Left ventricle myocardium inferior (tissue), 1 donor: ENCODE measurements at regions not wholly inside any gene's neighbourhood (a gene's known extent, or its start where the extent isn't known, plus 50 kb on each side); places are given as distances from the start of the nearest gene placed in this dataset.

Experiments used
- DNase-seq: peaks from one replicate; pipeline ENCODE4 v3.0.0-alpha.2; 2020
- H3K27ac ChIP-seq: fragments of 200-600 bp; replicated peaks from 2 replicates; pipeline ENCODE4 v1.8.0; 2021
- H3K27me3 ChIP-seq: fragments of 200-600 bp; 2 replicates; pipeline ENCODE4 v1.8.0; 2021; ENCODE audit warnings: low read depth
- H3K36me3 ChIP-seq: fragments of 200-600 bp; 2 replicates; pipeline ENCODE4 v1.8.0; 2021
- H3K4me1 ChIP-seq: fragments of 200-600 bp; 2 replicates; pipeline ENCODE4 v1.8.0; 2021
- H3K4me3 ChIP-seq: fragments of 200-600 bp; 2 replicates; pipeline ENCODE4 v1.8.0; 2021; ENCODE audit warnings: mild to moderate bottlenecking, moderate library complexity
- H3K9me3 ChIP-seq: fragments of 200-600 bp; replicated peaks from 2 replicates; pipeline ENCODE4 v1.8.0; 2021
- CTCF ChIP-seq: fragments of 200-600 bp; IDR thresholded peaks from 2 replicates; pipeline ENCODE4 v1.8.0; 2021; ENCODE audit warnings: antibody characterized with exemption, mild to moderate bottlenecking, borderline replicate concordance
- intact Hi-C: fragments of 100-400 bp; cut with micrococcal nuclease; formaldehyde crosslinking; loops from one replicate; pipeline ENCODE4 v1.11.0; 2022
- donor health status: DM: no; HTN: yes; CAD: no; lungs with severe emphysema.

- Histone ChIP-seq H3K27me3 (no peaks in the 10 kb centered on the region), H3K27ac (no peak overlapping the region), H3K36me3 (no peaks in the 10 kb centered on the region), H3K4me3 (no peak overlapping the region), H3K4me1 (no peaks in the 10 kb centered on the region), H3K9me3 (peaks cover 13% of the 10 kb centered on the region)
- no peak for TF ChIP-seq CTCF
- intact Hi-C loops: no loop called here
- no peak for DNase-seq
Observed at GRCh38 chr6:19587238-19587942, 249.8 kb upstream of the ID4 start.

GRCh38 chr6:19590501-19591131, 246.6 kb upstream of the ID4 start:
- no peak overlapping the region for H3K27ac ChIP-seq
- intact Hi-C loops: no loop called here
- no peak for DNase-seq
- H3K4me3 ChIP-seq: no peak overlapping the region
- no peaks in the 10 kb centered on the region for H3K9me3 ChIP-seq
- TF ChIP-seq CTCF: no peak
- H3K27me3 ChIP-seq: no peaks in the 10 kb centered on the region
- no peaks in the 10 kb centered on the region for H3K4me1 ChIP-seq
- H3K36me3 ChIP-seq: no peaks in the 10 kb centered on the region

DNA sequence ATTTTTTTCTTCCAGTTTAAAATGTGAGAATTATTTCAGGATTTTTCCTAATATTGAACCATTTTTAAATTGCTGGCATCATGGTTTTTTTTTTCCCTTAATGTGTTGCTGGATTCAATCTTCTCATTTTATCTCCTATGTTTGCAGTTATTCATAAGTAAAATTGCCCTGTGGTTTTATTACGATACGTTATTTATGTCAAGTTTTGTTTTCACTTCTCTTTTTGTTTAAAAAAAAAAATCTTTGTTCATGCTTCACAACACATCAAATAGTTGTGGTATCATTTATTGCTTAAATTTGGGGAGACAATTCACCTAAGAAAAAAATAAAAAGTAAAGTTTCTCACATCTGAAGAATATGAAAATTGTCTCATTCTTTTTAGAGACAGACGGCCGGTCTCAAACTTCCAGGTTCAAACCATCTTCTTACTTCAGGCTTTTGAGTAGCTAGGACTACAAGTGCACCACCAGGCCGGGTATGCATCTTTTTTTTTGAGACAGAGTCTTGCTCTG, 239.3 kb upstream of the ID4 start:
- H3K27me3 ChIP-seq: peaks cover 7% of the 10 kb centered on the region
- intact Hi-C loops: no loop called here
- no peak for DNase-seq
- no peaks in the 10 kb centered on the region for H3K4me1 ChIP-seq
- no peaks in the 10 kb centered on the region for H3K9me3 ChIP-seq
- H3K36me3 ChIP-seq: no peaks in the 10 kb centered on the region
- no peak overlapping the region for H3K27ac ChIP-seq
- no peak overlapping the region for H3K4me3 ChIP-seq
- TF ChIP-seq CTCF: no peak

GRCh38 chr6:19599796-19600464, 237.2 kb upstream of the ID4 start:
- Histone ChIP-seq H3K27ac (no peak overlapping the region), H3K4me3 (no peak overlapping the region), H3K9me3 (no peaks in the 10 kb centered on the region), H3K27me3 (peaks cover 7% of the 10 kb centered on the region), H3K36me3 (no peaks in the 10 kb centered on the region), H3K4me1 (no peaks in the 10 kb centered on the region)
- TF ChIP-seq CTCF: no peak
- no peak for DNase-seq
- intact Hi-C loops: no loop called here

GRCh38 chr6:19602434-19603013, 234.6 kb upstream of the ID4 start:
- Histone ChIP-seq H3K36me3 (no peaks in the 10 kb centered on the region), H3K27me3 (peaks cover 4% of the 10 kb centered on the region), H3K4me3 (no peak overlapping the region), H3K9me3 (no peaks in the 10 kb centered on the region), H3K27ac (no peak overlapping the region), H3K4me1 (no peaks in the 10 kb centered on the region)
- no peak for DNase-seq
- intact Hi-C loops: no loop called here
- TF ChIP-seq CTCF: no peak
